Loucy (cell line): ENCODE measurements at regions not wholly inside any gene's neighbourhood (a gene's known extent, or its start where the extent isn't known, plus 50 kb on each side); places are given as distances from the start of the nearest gene placed in this dataset.

Experiments
- H2AFZ ChIP-seq: fragments of 200-600 bp; sonication (generic); 2 replicates; pipeline ENCODE4 v1.6.0; 2016; ENCODE audit warnings: antibody characterized with exemption, mild to moderate bottlenecking, low read length, moderate library complexity
- H3F3A ChIP-seq: fragments of 200-600 bp; 2 replicates; pipeline ENCODE4 v1.6.0; 2016; ENCODE audit warnings: antibody characterized with exemption, low read depth, mild to moderate bottlenecking
- H3K27me3 ChIP-seq: fragments of 200-600 bp; sonication (generic); 2 replicates; pipeline ENCODE4 v1.6.1; 2014; ENCODE audit warnings: low read length, mild to moderate bottlenecking; ENCODE audit not compliant: insufficient read depth, poor library complexity, severe bottlenecking
- H3K36me3 ChIP-seq: fragments of 200-600 bp; sonication (generic); 2 replicates; pipeline ENCODE4 v1.6.1; 2016; ENCODE audit warnings: low read length; ENCODE audit not compliant: insufficient read depth
- H3K4me1 ChIP-seq: fragments of 200-600 bp; sonication (generic); 2 replicates; pipeline ENCODE4 v1.5.1; 2014; ENCODE audit warnings: low read length, mild to moderate bottlenecking; ENCODE audit not compliant: insufficient read depth, poor library complexity, severe bottlenecking
- H3K4me2 ChIP-seq: fragments of 200-600 bp; sonication (generic); 2 replicates; pipeline ENCODE4 v1.6.0; 2014; ENCODE audit warnings: antibody characterized with exemption, low read length, low read depth, mild to moderate bottlenecking; ENCODE audit not compliant: poor library complexity, severe bottlenecking
- H3K4me3 ChIP-seq: fragments of 200-600 bp; sonication (generic); 2 replicates; pipeline ENCODE4 v1.5.1; 2014; ENCODE audit warnings: low read length, mild to moderate bottlenecking, mixed read lengths; ENCODE audit not compliant: poor library complexity, severe bottlenecking
- H3K79me2 ChIP-seq: fragments of 200-600 bp; sonication (generic); 2 replicates; pipeline ENCODE4 v1.6.1; 2014; ENCODE audit warnings: low read length; ENCODE audit not compliant: insufficient read depth
- H3K9ac ChIP-seq: fragments of 200-600 bp; sonication (generic); 2 replicates; pipeline ENCODE4 v1.6.0; 2014; ENCODE audit warnings: mild to moderate bottlenecking, low read depth, low read length, moderate library complexity; ENCODE audit not compliant: poor library complexity, severe bottlenecking
- H3K9me2 ChIP-seq: fragments of 200-600 bp; sonication (generic); replicated peaks from 2 replicates; pipeline ENCODE4 v1.6.1; 2016; ENCODE audit warnings: low read depth, low read length, mixed read lengths
- H3K9me3 ChIP-seq: fragments of 200-600 bp; sonication (generic); 2 replicates; pipeline ENCODE4 v1.6.1; 2014; ENCODE audit warnings: mild to moderate bottlenecking, antibody characterized with exemption, low read length, low read depth; ENCODE audit not compliant: insufficient read depth
- H4K20me1 ChIP-seq: fragments of 200-600 bp; sonication (generic); 2 replicates; pipeline ENCODE4 v1.6.0; 2014; ENCODE audit warnings: antibody characterized with exemption, low read length, mild to moderate bottlenecking; ENCODE audit not compliant: insufficient read depth, poor library complexity, severe bottlenecking
- CTCF ChIP-seq: fragments of 200-600 bp; sonication (generic); conservative IDR thresholded peaks from 2 replicates; pipeline ENCODE4 v1.5.1; 2014; ENCODE audit warnings: mild to moderate bottlenecking, antibody characterized with exemption, low read length
- EZH2phosphoT487 ChIP-seq: fragments of 200-600 bp; IDR thresholded peaks from 2 replicates; pipeline ENCODE4 v1.6.1; 2018; ENCODE audit warnings: antibody characterized with exemption, mild to moderate bottlenecking, moderate library complexity, borderline replicate concordance

DNA sequence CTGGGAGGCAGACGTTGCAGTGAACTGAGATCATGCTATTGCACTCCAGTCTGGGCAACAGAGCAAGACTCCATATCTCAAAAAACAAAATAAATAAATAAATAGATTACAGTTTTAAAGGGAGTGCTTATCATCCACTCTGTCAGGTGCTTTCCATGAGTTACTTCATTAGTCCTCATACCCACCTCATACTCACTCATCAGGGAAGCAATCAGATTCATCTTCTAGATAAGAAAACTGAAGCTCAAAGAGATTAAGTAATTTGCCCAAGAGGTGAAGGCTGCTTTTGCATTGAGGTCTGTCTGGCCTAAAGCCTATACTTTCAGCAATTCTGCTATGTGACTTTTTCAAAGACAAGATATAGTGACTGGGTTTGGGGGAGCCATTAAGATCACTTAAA lies 101.0 kb downstream of the RASSF10 start:
- H3K36me3 ChIP-seq = no peaks in the 10 kb centered on the region
- no peaks in the 10 kb centered on the region for H3F3A ChIP-seq
- no peak overlapping the region for H3K4me3 ChIP-seq
- no peaks in the 10 kb centered on the region for H3K9me2 ChIP-seq
- H2AFZ ChIP-seq = no peak overlapping the region
- no peaks in the 10 kb centered on the region for H3K79me2 ChIP-seq
- no peak overlapping the region for H3K4me2 ChIP-seq
- H4K20me1 ChIP-seq = no peaks in the 10 kb centered on the region
- no peak for TF ChIP-seq EZH2phosphoT487
- no peak for TF ChIP-seq CTCF
- H3K4me1 ChIP-seq = peaks cover 19% of the 10 kb centered on the region
- peaks cover 11% of the 10 kb centered on the region for H3K9me3 ChIP-seq
- H3K27me3 ChIP-seq = no peaks in the 10 kb centered on the region
- H3K9ac ChIP-seq = no peak overlapping the region

GRCh38 chr11:13110929-13111812 lies 102.1 kb downstream of the RASSF10 start:
- no peak for TF ChIP-seq CTCF
- TF ChIP-seq EZH2phosphoT487 = no peak
- no peaks in the 10 kb centered on the region for H3F3A ChIP-seq
- no peak overlapping the region for H3K4me3 ChIP-seq
- peaks cover 11% of the 10 kb centered on the region for H3K9me3 ChIP-seq
- no peaks in the 10 kb centered on the region for H3K79me2 ChIP-seq
- no peak overlapping the region for H2AFZ ChIP-seq
- no peaks in the 10 kb centered on the region for H3K27me3 ChIP-seq
- no peaks in the 10 kb centered on the region for H4K20me1 ChIP-seq
- H3K9ac ChIP-seq = no peak overlapping the region
- no peaks in the 10 kb centered on the region for H3K9me2 ChIP-seq
- H3K4me1 ChIP-seq = peaks cover 10% of the 10 kb centered on the region
- H3K36me3 ChIP-seq = no peaks in the 10 kb centered on the region
- no peak overlapping the region for H3K4me2 ChIP-seq

- H3K9ac ChIP-seq = no peak overlapping the region
- peaks cover 5% of the 10 kb centered on the region for H3K4me1 ChIP-seq
- no peaks in the 10 kb centered on the region for H4K20me1 ChIP-seq
- peaks cover 11% of the 10 kb centered on the region for H3K9me3 ChIP-seq
- H3K9me2 ChIP-seq = no peaks in the 10 kb centered on the region
- H3K27me3 ChIP-seq = no peaks in the 10 kb centered on the region
- no peak overlapping the region for H2AFZ ChIP-seq
- TF ChIP-seq CTCF = no peak
- no peak for TF ChIP-seq EZH2phosphoT487
- no peaks in the 10 kb centered on the region for H3K36me3 ChIP-seq
- no peak overlapping the region for H3K4me2 ChIP-seq
- no peaks in the 10 kb centered on the region for H3K79me2 ChIP-seq
- H3F3A ChIP-seq = no peaks in the 10 kb centered on the region
- H3K4me3 ChIP-seq = no peak overlapping the region
These were observed 102.7 kb downstream of the RASSF10 start for GRCh38 chr11:13111813-13112130.
